K562 (cell line): ENCODE measurements at regions not wholly inside any gene's neighbourhood (a gene's known extent, or its start where the extent isn't known, plus 50 kb on each side); places are given as distances from the start of the nearest gene placed in this dataset.

Experiments
- ATAC-seq: fragments of 200-7000 bp; cut with Tn5 transposase; 3 replicates; pipeline ENCODE4 v1.9.1; 2020; ENCODE audit warnings: moderate library complexity
- BruUV-seq: library from RNA; stranded (reverse); fragments of 400-500 nt; replicated peaks from 2 replicates; lab custom pipeline; 2021; lab: Mats Ljungman, UMichigan
- CTCF ChIA-PET: fragments of 300-600 bp; formaldehyde crosslinking; extraction: SDS; loops from one replicate; lab custom pipeline; 2021; ENCODE audit warnings: low intra/inter-chr PET ratio; lab: Yijun Ruan, JAX
- POLR2A ChIA-PET: fragments of 300-600, 350-650 bp; sonication (Branson Sonifier 250); formaldehyde crosslinking; extraction: SDS; loops from one replicate; lab custom pipeline; 2021; ENCODE audit warnings: antibody characterized with exemption, inconsistent platforms; lab: Yijun Ruan, JAX
- DNase-seq, 4 experiments: peaks; one replicate each; pipeline versions ENCODE4 v3.0.0 to v3.0.0-alpha.2; 2011 to 2018; ENCODE audit warnings: low spot score in 3 of 4, mixed read lengths in 3 of 4; ENCODE audit errors: extremely low read depth in 1 of 4
- FAIRE-seq: peaks from 2 replicates; lab custom pipeline; 2011; peaks lifted over from hg19 to GRCh38; lab: Jason Lieb, UNC
- H2AFZ ChIP-seq: 2 replicates; pipeline ENCODE4 v1.6.0; 2011; ENCODE audit warnings: low read depth, low read length, control low read depth, inconsistent platforms
- H3K27ac ChIP-seq: fragments of 200-600 bp; 3 replicates; pipeline ENCODE4 v1.8.0; 2011; ENCODE audit warnings: low read depth, mild to moderate bottlenecking, control low read depth, inconsistent platforms, low read length, moderate library complexity, mixed read lengths; ENCODE audit errors: extremely low read depth
- H3K27me3 ChIP-seq, 2 experiments: fragments of 300-600 bp in 1 of 2; 2 replicates in 1 of 2; 3 replicates in 1 of 2; pipeline versions ENCODE4 v1.6.0 to v1.8.0; 2011; ENCODE audit warnings: inconsistent platforms in 2 of 2, low read length in 2 of 2, mild to moderate bottlenecking in 1 of 2, mixed read lengths in 1 of 2, moderate library complexity in 1 of 2; ENCODE audit not compliant: control insufficient read depth in 2 of 2, insufficient read depth in 2 of 2
- H3K36me3 ChIP-seq: fragments of 300-600 bp; 3 replicates; pipeline ENCODE4 v1.8.0; 2011; ENCODE audit warnings: mild to moderate bottlenecking, low read length, inconsistent platforms; ENCODE audit not compliant: control insufficient read depth, insufficient read depth
- H3K4me1 ChIP-seq, 2 experiments: fragments of 200-600 bp in 1 of 2; replicated peaks in 1 of 2; 2 replicates in 1 of 2; 3 replicates in 1 of 2; pipeline versions ENCODE4 v1.5.1 to v1.8.0; 2011; ENCODE audit warnings: inconsistent platforms in 2 of 2, low read length in 2 of 2, mild to moderate bottlenecking in 1 of 2, mixed read lengths in 1 of 2, moderate library complexity in 1 of 2; ENCODE audit not compliant: control insufficient read depth in 2 of 2, insufficient read depth in 2 of 2
- H3K4me2 ChIP-seq: 2 replicates; pipeline ENCODE4 v1.6.1; 2011; ENCODE audit warnings: low read length, control low read depth, inconsistent platforms, mixed read lengths; ENCODE audit not compliant: insufficient read depth
- H3K4me3 ChIP-seq: fragments of 200-600 bp; sonication (generic), shearing (Covaris generic); 2 replicates; pipeline ENCODE4 v1.5.1; 2016; ENCODE audit warnings: control low read depth, inconsistent platforms
- H3K79me2 ChIP-seq: fragments of 200-600 bp; 3 replicates; pipeline ENCODE4 v1.8.0; 2011; ENCODE audit warnings: low read length, inconsistent platforms; ENCODE audit not compliant: control insufficient read depth, insufficient read depth
- H3K9ac ChIP-seq, 2 experiments: 2 replicates each; pipeline versions ENCODE4 v1.6.0 to v1.6.1; 2011; ENCODE audit warnings: low read depth in 2 of 2, low read length in 2 of 2, control low read depth in 1 of 2, inconsistent platforms in 1 of 2, mild to moderate bottlenecking in 1 of 2, mixed read lengths in 1 of 2; ENCODE audit not compliant: insufficient read depth in 1 of 2
- H3K9me1 ChIP-seq: one replicate; pipeline ENCODE4 v1.6.0; 2011; ENCODE audit warnings: inconsistent platforms, mild to moderate bottlenecking, low read length, moderate library complexity; ENCODE audit not compliant: control insufficient read depth, insufficient read depth
- H3K9me3 ChIP-seq: replicated peaks from 2 replicates; pipeline ENCODE4 v1.5.1; 2011; ENCODE audit warnings: low read depth, low read length, inconsistent platforms; ENCODE audit not compliant: control insufficient read depth, insufficient read depth
- H4K20me1 ChIP-seq: replicated peaks from 2 replicates; pipeline ENCODE4 v1.6.1; 2011; ENCODE audit warnings: low read length, inconsistent platforms, mixed read lengths; ENCODE audit not compliant: control insufficient read depth, insufficient read depth
- CCAR2 ChIP-seq: fragments of 200-400 bp; formaldehyde crosslinking; IDR thresholded peaks from 2 replicates; pipeline ENCODE4 v1.6.1; 2017; ENCODE audit warnings: mild to moderate bottlenecking, low read depth, low read length
- KLF1 ChIP-seq: fragments of 450-650 bp; IDR thresholded peaks from 2 replicates; pipeline ENCODE4 v1.6.1; 2016; ENCODE audit warnings: missing genetic modification characterization, missing compliant biosample characterization
- KLF6 ChIP-seq: fragments of 250-450 bp; sonication (Bioruptor Pico); IDR thresholded peaks from 2 replicates; pipeline ENCODE4 v1.4.0; 2020; ENCODE audit warnings: mild to moderate bottlenecking, moderate library complexity, borderline replicate concordance
- PCBP2 ChIP-seq: fragments of 200-400 bp; formaldehyde crosslinking; IDR thresholded peaks from 2 replicates; pipeline ENCODE4 v1.6.1; 2018; ENCODE audit warnings: low read length, low read depth, mild to moderate bottlenecking, moderate library complexity; ENCODE audit not compliant: poor library complexity, severe bottlenecking
- PRMT5 ChIP-seq: sonication (generic); formaldehyde crosslinking; IDR thresholded peaks from 2 replicates; pipeline ENCODE4 v1.5.0; 2020; ENCODE audit warnings: missing genetic modification reagents
- RFX5 ChIP-seq: IDR thresholded peaks from 2 replicates; pipeline ENCODE4 v1.6.1; 2011; ENCODE audit warnings: low read depth, mild to moderate bottlenecking, improper control_type of control experiment, low read length
- SMC3 ChIP-seq: conservative IDR thresholded peaks from 2 replicates; pipeline ENCODE4 v1.6.1; 2011; ENCODE audit warnings: low read depth, low read length, improper control_type of control experiment; ENCODE audit not compliant: insufficient read depth
- SPI1 ChIP-seq: IDR thresholded peaks from 2 replicates; pipeline ENCODE4 v1.6.1; 2011; ENCODE audit warnings: low read depth, low read length, control low read depth, borderline replicate concordance
- TAF1 ChIP-seq: IDR thresholded peaks from 2 replicates; pipeline ENCODE4 v1.6.1; 2011; ENCODE audit warnings: mild to moderate bottlenecking, low read length, moderate library complexity; ENCODE audit not compliant: insufficient read depth, control insufficient read depth, severe bottlenecking; ENCODE audit errors: extremely low read depth
- ZBTB34 ChIP-seq: fragments of 250-450 bp; sonication (Bioruptor Pico); IDR thresholded peaks from 2 replicates; pipeline ENCODE4 v1.8.0; 2021; ENCODE audit warnings: mild to moderate bottlenecking, moderate library complexity
- WGBS: fragments of 100-300 bp; shearing (Covaris generic); methylation state at CpG from one replicate; pipeline ENCODE4 v1.1.6; 2016; ENCODE audit warnings: low coverage, mixed read lengths; ENCODE audit not compliant: insufficient coverage; ENCODE audit errors: missing lambda C conversion rate; 5-methylcytosine and 5-hydroxymethylcytosine counted together
- in situ Hi-C: fragments of 300-500 bp; cut with MboI; formaldehyde crosslinking; loops from 4 replicates; pipeline ENCODE4 v1.15.0; 2018; ENCODE audit warnings: inconsistent platforms, mixed read lengths
- intact Hi-C: fragments of 100-400 bp; cut with micrococcal nuclease; formaldehyde crosslinking; loops from 2 replicates; pipeline ENCODE4 v1.14.2; 2022
- TF ChIP-seq, protein P1 (sequence below): fragments of 450-650 bp; IDR thresholded peaks from 2 replicates; pipeline ENCODE4 v1.7.0; 2016; ENCODE audit warnings: borderline replicate concordance
- TF ChIP-seq, protein P2 (sequence below): fragments of 450-650 bp; IDR thresholded peaks from 2 replicates; pipeline ENCODE4 v1.6.1; 2016; ENCODE audit warnings: antibody characterized with exemption

- ATAC-seq (no peak), DNase-seq (no peak), FAIRE-seq (no peak)
- no TSS peak for BruUV-seq
- no peaks in the 10 kb centered on the region for H3K9me3 ChIP-seq
- 6% methylated on average over 2 of the region's 2 CpGs for WGBS
- in situ Hi-C loops (no loop called here), intact Hi-C loops (no loop called here)
- POLR2A ChIA-PET: no interaction called here
- CTCF ChIA-PET: no interaction called here
- no peaks in the 10 kb centered on the region for H3K36me3 ChIP-seq
- H3K4me1 ChIP-seq: no peaks in the 10 kb centered on the region
- no peak overlapping the region for H3K9ac ChIP-seq
- TF ChIP-seq SMC3: no peak
- no peaks in the 10 kb centered on the region for H4K20me1 ChIP-seq
- no peak overlapping the region for H3K4me2 ChIP-seq
- no peak overlapping the region for H3K4me3 ChIP-seq
- H3K27ac ChIP-seq: no peak overlapping the region
- H3K27me3 ChIP-seq: no peaks in the 10 kb centered on the region
- no peak overlapping the region for H2AFZ ChIP-seq
- H3K79me2 ChIP-seq: no peaks in the 10 kb centered on the region
- H3K9me1 ChIP-seq: no peaks in the 10 kb centered on the region
Measured at GRCh38 chr4:63906660-63907183, 502.5 kb downstream of the TECRL start.

- no peak overlapping the region for H3K4me3 ChIP-seq
- intact Hi-C loops: no loop called here
- H3K9me1 ChIP-seq: no peaks in the 10 kb centered on the region
- ChIA-PET POLR2A (no interaction called here), CTCF (no interaction called here)
- 4% methylated on average over 3 of the region's 3 CpGs for WGBS
- H4K20me1 ChIP-seq: no peaks in the 10 kb centered on the region
- no peak overlapping the region for H3K4me2 ChIP-seq
- no peaks in the 10 kb centered on the region for H3K36me3 ChIP-seq
- no peak overlapping the region for H3K9ac ChIP-seq
- no peak overlapping the region for H3K27ac ChIP-seq
- in situ Hi-C loops: no loop called here
- FAIRE-seq (no peak), ATAC-seq (no peak), DNase-seq (no peak)
- no peaks in the 10 kb centered on the region for H3K79me2 ChIP-seq
- H2AFZ ChIP-seq: no peak overlapping the region
- no peaks in the 10 kb centered on the region for H3K27me3 ChIP-seq
- no TSS peak for BruUV-seq
- H3K4me1 ChIP-seq: no peaks in the 10 kb centered on the region
- peaks cover 1% of the 10 kb centered on the region; the same call in 1 of the 2 replicates for H3K9me3 ChIP-seq
- TF ChIP-seq PCBP2 (no peak), KLF1 (no peak), ZBTB34 (CRISPR knock-in tag) (no peak), RFX5 (no peak), TAF1 (no peak), KLF6 (no peak), SPI1 (no peak), PRMT5 (CRISPR knock-in tag) (no peak), CCAR2 (no peak)
- TF ChIP-seq, protein P1, sequence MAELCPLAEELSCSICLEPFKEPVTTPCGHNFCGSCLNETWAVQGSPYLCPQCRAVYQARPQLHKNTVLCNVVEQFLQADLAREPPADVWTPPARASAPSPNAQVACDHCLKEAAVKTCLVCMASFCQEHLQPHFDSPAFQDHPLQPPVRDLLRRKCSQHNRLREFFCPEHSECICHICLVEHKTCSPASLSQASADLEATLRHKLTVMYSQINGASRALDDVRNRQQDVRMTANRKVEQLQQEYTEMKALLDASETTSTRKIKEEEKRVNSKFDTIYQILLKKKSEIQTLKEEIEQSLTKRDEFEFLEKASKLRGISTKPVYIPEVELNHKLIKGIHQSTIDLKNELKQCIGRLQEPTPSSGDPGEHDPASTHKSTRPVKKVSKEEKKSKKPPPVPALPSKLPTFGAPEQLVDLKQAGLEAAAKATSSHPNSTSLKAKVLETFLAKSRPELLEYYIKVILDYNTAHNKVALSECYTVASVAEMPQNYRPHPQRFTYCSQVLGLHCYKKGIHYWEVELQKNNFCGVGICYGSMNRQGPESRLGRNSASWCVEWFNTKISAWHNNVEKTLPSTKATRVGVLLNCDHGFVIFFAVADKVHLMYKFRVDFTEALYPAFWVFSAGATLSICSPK: no peak
- TF ChIP-seq, protein P2, sequence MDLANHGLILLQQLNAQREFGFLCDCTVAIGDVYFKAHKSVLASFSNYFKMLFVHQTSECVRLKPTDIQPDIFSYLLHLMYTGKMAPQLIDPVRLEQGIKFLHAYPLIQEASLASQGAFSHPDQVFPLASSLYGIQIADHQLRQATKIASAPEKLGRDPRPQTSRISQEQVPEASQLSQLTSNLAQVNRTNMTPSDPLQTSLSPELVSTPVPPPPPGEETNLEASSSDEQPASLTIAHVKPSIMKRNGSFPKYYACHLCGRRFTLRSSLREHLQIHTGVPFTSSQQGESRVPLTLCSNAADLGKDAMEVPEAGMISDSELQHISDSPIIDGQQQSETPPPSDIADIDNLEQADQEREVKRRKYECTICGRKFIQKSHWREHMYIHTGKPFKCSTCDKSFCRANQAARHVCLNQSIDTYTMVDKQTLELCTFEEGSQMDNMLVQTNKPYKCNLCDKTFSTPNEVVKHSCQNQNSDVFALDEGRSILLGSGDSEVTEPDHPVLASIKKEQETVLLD: no peak
Measured at GRCh38 chr4:63904201-63904600, 505.0 kb downstream of the TECRL start.
